Kidney capillary endothelial cell (primary cell): ENCODE measurements at regions not wholly inside any gene's neighbourhood (a gene's known extent, or its start where the extent isn't known, plus 50 kb on each side); places are given as distances from the start of the nearest gene placed in this dataset.

Experiments used
- DNase-seq: peaks from one replicate; pipeline ENCODE4 v3.0.0-alpha.2; 2018; ENCODE audit warnings: low spot score

- no peak for DNase-seq
Measured at GRCh38 chr2:9082158-9082557, 78.7 kb upstream of the MBOAT2 start.

- DNase-seq = no peak
Measured at GRCh38 chr2:9081750-9082149, 78.3 kb upstream of the MBOAT2 start.

GRCh38 chr2:9078405-9078804 is 74.9 kb upstream of the MBOAT2 start:
- no peak for DNase-seq

- no peak for DNase-seq
Measured at GRCh38 chr2:9077691-9078090, 74.2 kb upstream of the MBOAT2 start.

GRCh38 chr2:9076755-9077154 is 73.3 kb upstream of the MBOAT2 start:
- no peak for DNase-seq

- DNase-seq = no peak
Measured at GRCh38 chr2:9076210-9076609, 72.7 kb upstream of the MBOAT2 start.

GRCh38 chr2:9074930-9075329 is 71.4 kb upstream of the MBOAT2 start:
- DNase-seq = no peak

- DNase-seq = no peak
Measured at GRCh38 chr2:9071584-9072124, 68.2 kb upstream of the MBOAT2 start.

- DNase-seq = peak; percentile 93
Measured at GRCh38 chr2:9071032-9071431, 67.5 kb upstream of the MBOAT2 start.

- no peak for DNase-seq
Measured at GRCh38 chr2:9069543-9069942, 66.1 kb upstream of the MBOAT2 start.

- no peak for DNase-seq
Measured at GRCh38 chr2:9065901-9066300, 62.4 kb upstream of the MBOAT2 start.

- DNase-seq = no peak
Measured at GRCh38 chr2:9063023-9063606, 59.6 kb upstream of the MBOAT2 start.

- DNase-seq = no peak
Measured at GRCh38 chr2:9060819-9061218, 57.3 kb upstream of the MBOAT2 start.

GRCh38 chr2:9057939-9058761 is 54.7 kb upstream of the MBOAT2 start:
- DNase-seq = no peak

- no peak for DNase-seq
Measured at GRCh38 chr2:9055471-9055870, 52.0 kb upstream of the MBOAT2 start.

- no peak for DNase-seq
Measured at GRCh38 chr2:9053534-9053931, 50.0 kb upstream of the MBOAT2 start.
